Fibroblast of the aortic adventitia (primary cell): ENCODE measurements at regions not wholly inside any gene's neighbourhood (a gene's known extent, or its start where the extent isn't known, plus 50 kb on each side); places are given as distances from the start of the nearest gene placed in this dataset.

Source experiments
- DNase-seq: peaks from one replicate; pipeline ENCODE4 v3.0.0-alpha.2; 2010; ENCODE audit warnings: low read depth
- H3K4me3 ChIP-seq: 2 replicates; pipeline ENCODE4 v1.5.1; 2011; ENCODE audit warnings: low read depth, mild to moderate bottlenecking, control low read depth, low read length, moderate library complexity
- CTCF ChIP-seq: IDR thresholded peaks from 2 replicates; pipeline ENCODE4 v1.5.1; 2011; ENCODE audit warnings: mild to moderate bottlenecking, low read length, control low read depth, inconsistent platforms; ENCODE audit not compliant: insufficient read depth

- no peak for DNase-seq
- no peak overlapping the region for H3K4me3 ChIP-seq
Observed at GRCh38 chr6:8688821-8689220, 253.5 kb upstream of the SLC35B3 start.

GRCh38 chr6:8686077-8686476 lies 250.7 kb upstream of the SLC35B3 start:
- no peak for DNase-seq
- TF ChIP-seq CTCF = no peak

More at GRCh38 chr6:8688821-8689220, 253.5 kb upstream of the SLC35B3 start:
- no peak for TF ChIP-seq CTCF

GRCh38 chr6:8683204-8683603 lies 247.9 kb upstream of the SLC35B3 start:
- TF ChIP-seq CTCF = no peak
- DNase-seq = no peak
- H3K4me3 ChIP-seq = no peak overlapping the region

More at GRCh38 chr6:8686077-8686476, 250.7 kb upstream of the SLC35B3 start:
- H3K4me3 ChIP-seq = no peak overlapping the region

- DNase-seq = no peak
- no peak for TF ChIP-seq CTCF
- no peak overlapping the region for H3K4me3 ChIP-seq
Observed at GRCh38 chr6:8679823-8680222, 244.5 kb upstream of the SLC35B3 start.

GRCh38 chr6:8678466-8678865 lies 243.1 kb upstream of the SLC35B3 start:
- TF ChIP-seq CTCF = no peak
- no peak for DNase-seq
- no peak overlapping the region for H3K4me3 ChIP-seq

GRCh38 chr6:8674126-8674525 lies 238.8 kb upstream of the SLC35B3 start:
- no peak overlapping the region for H3K4me3 ChIP-seq
- DNase-seq = no peak
- no peak for TF ChIP-seq CTCF

GRCh38 chr6:8672882-8673281 lies 237.5 kb upstream of the SLC35B3 start:
- no peak for TF ChIP-seq CTCF
- DNase-seq = no peak
- H3K4me3 ChIP-seq = no peak overlapping the region
